Astrocyte (in vitro differentiated cells and primary cell): ENCODE measurements at regions not wholly inside any gene's neighbourhood (a gene's known extent, or its start where the extent isn't known, plus 50 kb on each side); places are given as distances from the start of the nearest gene placed in this dataset.

Source experiments
- DNase-seq: peaks from one replicate; pipeline ENCODE4 v3.0.0-alpha.2; 2010; ENCODE audit warnings: low read depth
- FAIRE-seq: peaks from 2 replicates; lab custom pipeline; 2011; peaks lifted over from hg19 to GRCh38; lab: Jason Lieb, UNC
- H2AFZ ChIP-seq: 2 replicates; pipeline ENCODE4 v1.6.0; 2012; ENCODE audit warnings: low read depth, low read length, inconsistent platforms
- H3K27ac ChIP-seq: 2 replicates; pipeline ENCODE4 v1.5.1; 2011; ENCODE audit warnings: low read depth, low read length, inconsistent platforms
- H3K27me3 ChIP-seq: 2 replicates; pipeline ENCODE4 v1.6.0; 2011; ENCODE audit warnings: low read length, inconsistent platforms; ENCODE audit not compliant: insufficient read depth
- H3K36me3 ChIP-seq: 2 replicates; pipeline ENCODE4 v1.5.1; 2011; ENCODE audit warnings: low read length, inconsistent platforms; ENCODE audit not compliant: insufficient read depth
- H3K4me1 ChIP-seq: 2 replicates; pipeline ENCODE4 v1.5.1; 2011; ENCODE audit warnings: low read length, inconsistent platforms; ENCODE audit not compliant: insufficient read depth
- H3K4me2 ChIP-seq: 2 replicates; pipeline ENCODE4 v1.6.0; 2012; ENCODE audit warnings: low read length, inconsistent platforms
- H3K4me3 ChIP-seq: 2 replicates; pipeline ENCODE4 v1.5.1; 2011; ENCODE audit warnings: low read depth, mild to moderate bottlenecking, low read length, inconsistent platforms; ENCODE audit not compliant: insufficient read depth
- H3K79me2 ChIP-seq: 2 replicates; pipeline ENCODE4 v1.6.0; 2012; ENCODE audit warnings: mild to moderate bottlenecking, low read length, inconsistent platforms; ENCODE audit not compliant: insufficient read depth
- H3K9ac ChIP-seq: 2 replicates; pipeline ENCODE4 v1.6.0; 2012; ENCODE audit warnings: mild to moderate bottlenecking, low read length, inconsistent platforms
- H3K9me3 ChIP-seq: 2 replicates; pipeline ENCODE4 v1.5.1; 2012; ENCODE audit warnings: low read depth, mild to moderate bottlenecking, low read length, inconsistent platforms; ENCODE audit not compliant: insufficient read depth
- H4K20me1 ChIP-seq: 2 replicates; pipeline ENCODE4 v1.6.0; 2012; ENCODE audit warnings: low read length, inconsistent platforms; ENCODE audit not compliant: insufficient read depth
- H3K27ac Mint-ChIP-seq: one replicate; pipeline ENCODE4 v1.8.0; 2021; ENCODE audit warnings: mild to moderate bottlenecking, mixed read lengths; ENCODE audit not compliant: unreplicated experiment
- H3K27me3 Mint-ChIP-seq: one replicate; pipeline ENCODE4 v1.8.0; 2021; ENCODE audit warnings: low read depth, mixed read lengths; ENCODE audit not compliant: unreplicated experiment
- H3K36me3 Mint-ChIP-seq: one replicate; pipeline ENCODE4 v1.8.0; 2021; ENCODE audit warnings: low read depth, mixed read lengths; ENCODE audit not compliant: unreplicated experiment
- H3K4me1 Mint-ChIP-seq: one replicate; pipeline ENCODE4 v1.8.0; 2021; ENCODE audit warnings: low read depth, mixed read lengths; ENCODE audit not compliant: unreplicated experiment
- H3K4me3 Mint-ChIP-seq: one replicate; pipeline ENCODE4 v1.8.0; 2021; ENCODE audit warnings: mild to moderate bottlenecking, moderate library complexity, mixed read lengths; ENCODE audit not compliant: unreplicated experiment
- H3K9me3 Mint-ChIP-seq: one replicate; pipeline ENCODE4 v1.8.0; 2021; ENCODE audit warnings: mild to moderate bottlenecking, mixed read lengths; ENCODE audit not compliant: unreplicated experiment
- EZH2 ChIP-seq: IDR thresholded peaks from 2 replicates; pipeline ENCODE4 v1.6.1; 2012; ENCODE audit warnings: mild to moderate bottlenecking, low read length, inconsistent platforms; ENCODE audit not compliant: insufficient read depth
- TF ChIP-seq, protein P1 (sequence below): IDR thresholded peaks from 2 replicates; pipeline ENCODE4 v1.5.1; 2011; ENCODE audit warnings: low read depth, mild to moderate bottlenecking, inconsistent platforms, low read length, moderate library complexity; ENCODE audit not compliant: insufficient read depth

DNA sequence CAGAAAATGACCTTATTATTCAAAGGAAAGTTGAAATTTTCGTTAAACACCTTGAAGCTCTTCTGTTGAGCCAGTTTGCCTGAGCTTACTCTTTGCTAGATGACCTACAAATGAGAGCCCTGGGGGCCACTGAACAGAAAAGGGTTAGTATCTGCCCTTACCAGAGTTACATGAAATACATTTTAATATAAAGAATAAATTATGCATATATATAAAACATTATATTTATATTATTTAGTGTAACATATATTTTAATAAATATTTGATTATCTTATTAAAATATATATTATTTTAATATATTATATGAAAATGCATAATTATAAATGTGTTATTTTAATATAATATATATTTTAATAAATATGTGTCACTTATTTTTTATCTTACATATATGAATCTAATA, 628.4 kb upstream of the TPK1 start:
- FAIRE-seq, result no peak

DNA sequence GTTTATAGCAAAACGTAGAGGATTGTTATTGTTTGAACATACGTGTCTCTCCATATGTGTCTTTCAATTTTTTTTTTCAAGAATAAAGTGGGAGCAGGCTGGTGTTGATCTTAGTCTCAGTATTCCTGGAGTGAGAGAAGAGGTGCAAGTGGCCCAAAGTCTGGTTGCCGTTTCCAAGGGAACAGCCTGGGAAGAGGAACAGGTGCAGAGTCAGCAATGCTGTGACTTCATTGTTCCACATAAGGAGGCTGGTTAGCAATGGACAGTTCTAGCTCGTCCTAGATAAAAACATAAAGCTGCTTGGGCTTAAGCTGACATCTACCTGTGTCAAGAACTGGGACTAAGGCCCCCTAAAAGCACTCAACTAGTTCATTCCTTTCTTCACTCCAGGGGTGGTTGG, 626.6 kb upstream of the TPK1 start:
- no peak overlapping the region for H3K27ac Mint-ChIP-seq
- Histone ChIP-seq H3K36me3 (no peaks in the 10 kb centered on the region), H3K9me3 (peaks cover 10% of the 10 kb centered on the region), H3K27me3 (no peaks in the 10 kb centered on the region), H4K20me1 (no peaks in the 10 kb centered on the region), H3K4me2 (no peak overlapping the region), H3K4me3 (no peak overlapping the region), H3K79me2 (no peaks in the 10 kb centered on the region), H3K4me1 (no peaks in the 10 kb centered on the region), H3K27ac (no peak overlapping the region), H2AFZ (no peak overlapping the region), H3K9ac (no peak overlapping the region)
- FAIRE-seq (no peak), DNase-seq (no peak)
- H3K4me3 Mint-ChIP-seq, result no peak overlapping the region
- no peaks in the 10 kb centered on the region for H3K27me3 Mint-ChIP-seq
- no peaks in the 10 kb centered on the region for H3K4me1 Mint-ChIP-seq
- no peaks in the 10 kb centered on the region for H3K36me3 Mint-ChIP-seq
- H3K9me3 Mint-ChIP-seq, result peaks cover 2% of the 10 kb centered on the region
- TF ChIP-seq EZH2, result no peak
- TF ChIP-seq, protein P1, sequence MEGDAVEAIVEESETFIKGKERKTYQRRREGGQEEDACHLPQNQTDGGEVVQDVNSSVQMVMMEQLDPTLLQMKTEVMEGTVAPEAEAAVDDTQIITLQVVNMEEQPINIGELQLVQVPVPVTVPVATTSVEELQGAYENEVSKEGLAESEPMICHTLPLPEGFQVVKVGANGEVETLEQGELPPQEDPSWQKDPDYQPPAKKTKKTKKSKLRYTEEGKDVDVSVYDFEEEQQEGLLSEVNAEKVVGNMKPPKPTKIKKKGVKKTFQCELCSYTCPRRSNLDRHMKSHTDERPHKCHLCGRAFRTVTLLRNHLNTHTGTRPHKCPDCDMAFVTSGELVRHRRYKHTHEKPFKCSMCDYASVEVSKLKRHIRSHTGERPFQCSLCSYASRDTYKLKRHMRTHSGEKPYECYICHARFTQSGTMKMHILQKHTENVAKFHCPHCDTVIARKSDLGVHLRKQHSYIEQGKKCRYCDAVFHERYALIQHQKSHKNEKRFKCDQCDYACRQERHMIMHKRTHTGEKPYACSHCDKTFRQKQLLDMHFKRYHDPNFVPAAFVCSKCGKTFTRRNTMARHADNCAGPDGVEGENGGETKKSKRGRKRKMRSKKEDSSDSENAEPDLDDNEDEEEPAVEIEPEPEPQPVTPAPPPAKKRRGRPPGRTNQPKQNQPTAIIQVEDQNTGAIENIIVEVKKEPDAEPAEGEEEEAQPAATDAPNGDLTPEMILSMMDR, result no peak

More for the DNA sequence above, 628.4 kb upstream of the TPK1 start:
- no peak overlapping the region for H3K27ac Mint-ChIP-seq
- H3K36me3 ChIP-seq, result no peaks in the 10 kb centered on the region
- no peaks in the 10 kb centered on the region for H3K36me3 Mint-ChIP-seq
- H3K27me3 ChIP-seq, result no peaks in the 10 kb centered on the region
- H3K9me3 ChIP-seq, result peaks cover 10% of the 10 kb centered on the region
- no peak for DNase-seq
- H2AFZ ChIP-seq, result no peak overlapping the region
- no peaks in the 10 kb centered on the region for H3K4me1 ChIP-seq
- H3K4me2 ChIP-seq, result no peak overlapping the region
- H3K9me3 Mint-ChIP-seq, result peaks cover 2% of the 10 kb centered on the region
- H3K79me2 ChIP-seq, result no peaks in the 10 kb centered on the region
- no peaks in the 10 kb centered on the region for H3K27me3 Mint-ChIP-seq
- no peak overlapping the region for H3K27ac ChIP-seq
- H4K20me1 ChIP-seq, result no peaks in the 10 kb centered on the region
- H3K4me3 Mint-ChIP-seq, result no peak overlapping the region
- no peak for TF ChIP-seq EZH2
- TF ChIP-seq, protein P1, result no peak
- no peaks in the 10 kb centered on the region for H3K4me1 Mint-ChIP-seq
- H3K9ac ChIP-seq, result no peak overlapping the region
- no peak overlapping the region for H3K4me3 ChIP-seq

DNA sequence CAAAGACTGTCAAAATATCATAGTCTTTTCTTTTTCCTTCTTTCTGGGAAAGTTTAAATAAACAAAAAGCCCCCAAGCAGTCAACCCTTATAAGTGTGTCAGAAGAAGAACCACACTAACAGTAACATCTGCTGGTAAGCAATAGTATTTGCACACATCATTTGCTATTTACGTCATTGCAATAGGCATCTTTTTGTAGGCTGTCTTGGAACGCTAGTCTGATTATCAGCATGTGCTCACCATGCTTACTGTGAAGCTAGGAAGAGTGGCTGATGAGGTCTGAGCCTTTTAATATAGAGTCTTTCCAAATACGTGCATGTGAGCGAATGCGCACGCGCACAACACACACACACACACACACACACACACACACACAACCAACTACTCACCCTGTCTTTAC, 599.0 kb upstream of the TPK1 start:
- H3K27me3 Mint-ChIP-seq, result no peaks in the 10 kb centered on the region
- no peak for DNase-seq
- Histone ChIP-seq H3K4me1 (no peaks in the 10 kb centered on the region), H3K9ac (no peak overlapping the region), H4K20me1 (no peaks in the 10 kb centered on the region), H3K4me2 (no peak overlapping the region), H3K79me2 (no peaks in the 10 kb centered on the region), H3K4me3 (no peak overlapping the region), H3K27me3 (no peaks in the 10 kb centered on the region), H2AFZ (no peak overlapping the region), H3K27ac (no peak overlapping the region), H3K36me3 (no peaks in the 10 kb centered on the region), H3K9me3 (no peaks in the 10 kb centered on the region)
- no peak overlapping the region for H3K27ac Mint-ChIP-seq
- no peak overlapping the region for H3K4me3 Mint-ChIP-seq
- TF ChIP-seq, protein P1, result no peak
- no peak for TF ChIP-seq EZH2
- H3K36me3 Mint-ChIP-seq, result no peaks in the 10 kb centered on the region
- no peak for FAIRE-seq
- no peaks in the 10 kb centered on the region for H3K4me1 Mint-ChIP-seq
- no peaks in the 10 kb centered on the region for H3K9me3 Mint-ChIP-seq
